NB4 (cell line): ENCODE measurements at regions not wholly inside any gene's neighbourhood (a gene's known extent, or its start where the extent isn't known, plus 50 kb on each side); places are given as distances from the start of the nearest gene placed in this dataset.
"Not testable (repeated sequence)": the region's sequence is repeated elsewhere in the genome, so short reads cannot be mapped to it uniquely, and the experiment has no call there.

Experiments used
- POLR2A ChIP-seq: IDR thresholded peaks from 2 replicates; pipeline ENCODE4 v1.6.1; 2011; ENCODE audit warnings: mild to moderate bottlenecking; ENCODE audit not compliant: insufficient read length; ENCODE audit errors: extremely low read depth
- TF ChIP-seq, protein P1 (sequence below): IDR thresholded peaks from one replicate; pipeline ENCODE4 v1.5.1; 2012; ENCODE audit warnings: low read depth, low read length

DNA sequence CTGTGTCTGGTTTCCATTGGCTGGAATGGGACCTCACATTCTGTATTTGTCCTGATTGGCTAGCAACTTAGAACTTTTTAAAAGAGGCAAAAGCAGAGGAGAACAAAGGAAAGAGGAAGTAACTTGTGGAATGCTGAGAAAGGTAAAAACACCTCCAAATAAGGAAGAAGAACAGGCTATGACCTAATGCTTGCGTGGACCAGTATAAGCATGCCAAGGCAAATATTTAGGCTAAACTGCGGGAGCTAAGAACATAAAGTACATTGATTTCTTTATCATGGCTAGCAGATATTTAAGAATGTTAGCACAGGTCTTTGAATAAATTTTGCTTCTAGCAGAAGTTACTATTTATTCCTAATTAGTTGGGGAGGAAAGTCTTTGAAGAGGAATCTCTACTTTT, 59.5 kb upstream of the MAP10 start:
- TF ChIP-seq, protein P1, sequence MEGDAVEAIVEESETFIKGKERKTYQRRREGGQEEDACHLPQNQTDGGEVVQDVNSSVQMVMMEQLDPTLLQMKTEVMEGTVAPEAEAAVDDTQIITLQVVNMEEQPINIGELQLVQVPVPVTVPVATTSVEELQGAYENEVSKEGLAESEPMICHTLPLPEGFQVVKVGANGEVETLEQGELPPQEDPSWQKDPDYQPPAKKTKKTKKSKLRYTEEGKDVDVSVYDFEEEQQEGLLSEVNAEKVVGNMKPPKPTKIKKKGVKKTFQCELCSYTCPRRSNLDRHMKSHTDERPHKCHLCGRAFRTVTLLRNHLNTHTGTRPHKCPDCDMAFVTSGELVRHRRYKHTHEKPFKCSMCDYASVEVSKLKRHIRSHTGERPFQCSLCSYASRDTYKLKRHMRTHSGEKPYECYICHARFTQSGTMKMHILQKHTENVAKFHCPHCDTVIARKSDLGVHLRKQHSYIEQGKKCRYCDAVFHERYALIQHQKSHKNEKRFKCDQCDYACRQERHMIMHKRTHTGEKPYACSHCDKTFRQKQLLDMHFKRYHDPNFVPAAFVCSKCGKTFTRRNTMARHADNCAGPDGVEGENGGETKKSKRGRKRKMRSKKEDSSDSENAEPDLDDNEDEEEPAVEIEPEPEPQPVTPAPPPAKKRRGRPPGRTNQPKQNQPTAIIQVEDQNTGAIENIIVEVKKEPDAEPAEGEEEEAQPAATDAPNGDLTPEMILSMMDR: not testable (repeated sequence)
- TF ChIP-seq POLR2A: not testable (repeated sequence)
